NCI-H345 treated with DMSO at 0.1 percent for 48 hours (cell line): ENCODE measurements at regions not wholly inside any gene's neighbourhood (a gene's known extent, or its start where the extent isn't known, plus 50 kb on each side); places are given as distances from the start of the nearest gene placed in this dataset.

Experiments used
- DNase-seq: peaks from one replicate; lab custom pipeline; 2025; ENCODE audit not compliant: unreplicated experiment; lab: John Stamatoyannopoulos, UW

DNA sequence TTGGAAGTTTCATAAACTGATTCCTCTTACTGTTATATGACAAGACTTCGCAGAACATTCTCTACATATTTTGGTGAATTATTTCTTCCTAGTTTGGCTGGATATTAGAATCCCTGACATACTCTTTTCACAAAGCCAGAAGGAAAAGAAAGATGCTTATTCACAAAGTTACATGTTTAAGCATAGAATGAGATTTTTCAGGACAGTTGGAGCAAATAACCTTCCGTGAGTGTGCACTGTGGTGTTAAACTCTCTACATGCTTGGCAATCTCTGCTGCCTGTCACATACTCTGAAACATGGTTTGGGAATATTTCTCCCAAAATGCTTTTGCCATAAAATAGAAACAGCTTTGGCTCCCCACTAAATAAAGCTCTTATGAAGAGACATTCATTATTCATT, 230.0 kb upstream of the MTNR1B start:
- no peak for DNase-seq

DNA sequence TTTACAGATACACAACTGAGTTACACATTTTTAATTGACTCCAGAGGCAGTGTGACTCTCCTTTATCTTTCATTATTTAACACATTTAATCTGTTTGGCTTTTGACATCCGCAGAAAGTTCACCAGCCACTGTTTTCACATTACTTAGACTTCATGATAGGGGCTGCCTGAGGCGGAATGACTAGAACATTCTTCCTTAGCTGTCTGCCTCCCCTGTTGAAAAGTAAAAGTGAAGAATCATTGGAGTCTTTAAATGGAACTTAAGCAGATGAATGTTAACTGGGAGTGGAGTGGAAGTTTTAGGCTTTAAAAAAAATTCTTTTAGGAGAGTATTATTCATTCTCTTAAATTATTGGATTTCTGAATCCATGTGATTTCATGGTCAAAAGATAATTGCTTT, 229.2 kb upstream of the MTNR1B start:
- DNase-seq, result no peak

DNA sequence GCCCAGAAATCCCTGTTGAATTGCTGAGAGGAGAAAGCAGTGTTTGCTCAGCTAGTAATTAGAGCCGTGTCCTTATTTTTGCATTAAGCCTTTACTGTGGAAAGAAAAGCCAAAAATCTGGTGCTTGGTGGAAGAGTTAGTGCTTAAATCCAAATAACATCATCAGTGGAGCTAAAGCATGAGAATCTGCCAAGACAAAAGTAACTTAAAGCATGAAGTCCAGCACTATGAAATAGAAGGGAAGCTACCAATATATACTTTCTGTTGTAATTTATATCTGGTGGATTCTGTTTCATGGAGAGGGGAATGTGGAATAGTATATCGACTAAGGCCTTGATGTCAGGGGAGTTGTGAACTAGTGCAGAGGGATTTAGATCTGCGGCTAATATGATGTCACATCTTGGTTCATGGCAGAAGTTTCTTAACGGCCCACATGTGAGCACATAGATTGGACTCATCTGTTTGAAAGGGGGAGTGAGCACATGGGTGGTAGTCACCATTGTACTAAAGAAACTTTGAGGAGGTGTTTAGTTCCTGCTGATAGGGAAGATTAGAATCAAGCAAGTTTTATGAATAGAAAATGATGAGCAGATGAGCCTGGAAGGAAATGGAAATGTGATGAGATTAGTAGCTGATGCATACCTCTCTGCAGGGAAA, 224.4 kb upstream of the MTNR1B start:
- DNase-seq, result no peak

DNA sequence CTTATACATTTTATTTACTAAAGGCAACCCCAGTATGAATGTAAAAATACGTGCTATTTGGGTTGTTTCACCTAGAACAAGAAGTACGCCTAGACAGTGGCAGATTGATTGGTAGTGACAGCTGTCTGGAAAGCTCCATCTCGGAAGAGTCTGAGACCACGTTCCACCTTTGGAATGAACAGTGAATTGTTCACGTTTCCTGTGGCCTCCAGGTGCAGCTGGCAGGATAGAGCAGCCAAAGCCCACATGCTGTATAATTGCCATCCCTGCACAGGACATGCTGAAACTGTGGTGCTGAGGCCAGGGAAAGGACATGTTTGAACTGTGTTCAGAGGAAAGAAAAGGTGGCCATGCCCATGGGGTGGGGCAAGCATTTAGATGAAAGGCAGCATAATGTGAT, 218.7 kb upstream of the MTNR1B start:
- no peak for DNase-seq

DNA sequence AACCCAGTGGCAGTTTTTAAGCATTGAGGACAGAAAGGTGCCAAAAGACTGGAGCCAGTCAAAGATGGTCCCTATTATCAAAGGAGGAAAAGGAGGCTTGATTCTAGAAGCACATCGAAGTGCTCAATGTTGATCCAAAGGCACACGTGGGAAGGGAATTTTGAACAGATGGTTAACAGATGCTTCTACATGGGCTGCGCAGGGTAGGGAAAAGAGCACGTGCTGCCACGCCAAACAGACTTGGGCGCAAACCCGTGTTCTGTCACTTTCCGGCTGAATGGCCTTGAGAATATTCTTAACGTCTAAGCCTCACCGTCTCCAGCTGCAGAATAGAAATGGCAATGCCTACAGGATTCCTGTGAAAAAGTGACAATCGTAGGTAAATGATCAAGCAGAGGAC, 217.9 kb upstream of the MTNR1B start:
- DNase-seq, result no peak

DNA sequence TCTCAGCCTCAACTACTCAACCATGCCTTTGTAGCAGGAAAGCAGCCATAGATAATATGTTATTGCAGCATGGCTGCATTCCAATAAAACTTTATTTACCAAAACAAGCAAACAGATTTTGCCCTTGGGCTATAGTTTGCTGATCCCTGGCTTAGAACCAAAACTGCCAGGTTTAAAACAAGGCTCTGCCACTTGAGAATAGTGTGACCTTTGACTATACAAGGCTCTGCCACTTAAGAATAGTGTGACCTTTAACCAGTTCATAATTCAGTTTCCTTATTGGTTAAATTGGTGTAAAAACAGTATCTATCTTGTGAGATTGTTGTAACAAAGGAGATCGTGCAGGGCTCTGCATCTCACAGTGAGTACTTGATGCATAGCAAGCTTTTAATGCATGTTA, 217.3 kb upstream of the MTNR1B start:
- DNase-seq, result peak; percentile 74

DNA sequence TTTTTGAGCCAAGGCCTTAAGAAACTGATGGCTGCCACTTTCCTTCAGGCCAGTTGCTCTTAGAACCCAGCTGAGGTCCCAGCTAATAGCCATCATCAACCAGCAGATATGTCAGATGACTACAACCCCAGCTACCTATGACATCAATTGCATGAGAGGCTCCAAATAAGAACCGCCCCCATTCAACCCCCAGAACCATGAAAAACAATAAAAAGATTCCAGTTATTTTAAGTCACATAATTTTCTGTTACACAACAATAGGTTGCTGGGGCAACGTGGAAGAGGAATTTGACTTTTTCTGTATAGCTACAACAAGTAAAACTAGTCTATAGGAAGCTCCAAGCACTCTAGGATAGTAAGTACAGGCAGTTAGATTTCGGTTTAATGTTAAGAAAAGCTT, 216.3 kb upstream of the MTNR1B start:
- DNase-seq, result no peak

DNA sequence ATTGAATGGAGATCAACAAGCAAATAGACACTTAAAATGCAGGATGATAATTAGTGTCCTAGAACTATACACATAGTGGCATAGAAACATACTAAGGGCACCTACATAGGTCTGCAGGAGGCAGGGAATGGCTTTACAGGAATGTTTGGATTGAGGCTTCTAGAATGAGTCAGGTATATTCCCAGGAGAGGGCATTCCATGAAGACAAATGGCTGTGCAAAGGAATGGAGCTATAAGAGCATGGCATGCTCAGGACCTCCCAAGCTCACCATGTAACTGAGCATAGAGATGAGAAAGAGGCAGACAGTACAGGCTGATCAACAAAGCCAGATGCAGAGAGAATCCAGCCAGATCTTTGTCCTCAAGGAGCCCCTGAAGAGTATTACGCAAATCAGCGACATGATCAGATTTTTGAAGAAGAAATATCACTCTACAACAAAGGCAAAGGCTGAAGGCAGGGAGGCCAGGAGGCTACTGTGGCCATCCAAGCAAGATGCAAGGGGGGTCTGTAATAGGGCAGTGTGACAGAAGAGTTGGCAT, 211.1 kb upstream of the MTNR1B start:
- DNase-seq, result no peak

DNA sequence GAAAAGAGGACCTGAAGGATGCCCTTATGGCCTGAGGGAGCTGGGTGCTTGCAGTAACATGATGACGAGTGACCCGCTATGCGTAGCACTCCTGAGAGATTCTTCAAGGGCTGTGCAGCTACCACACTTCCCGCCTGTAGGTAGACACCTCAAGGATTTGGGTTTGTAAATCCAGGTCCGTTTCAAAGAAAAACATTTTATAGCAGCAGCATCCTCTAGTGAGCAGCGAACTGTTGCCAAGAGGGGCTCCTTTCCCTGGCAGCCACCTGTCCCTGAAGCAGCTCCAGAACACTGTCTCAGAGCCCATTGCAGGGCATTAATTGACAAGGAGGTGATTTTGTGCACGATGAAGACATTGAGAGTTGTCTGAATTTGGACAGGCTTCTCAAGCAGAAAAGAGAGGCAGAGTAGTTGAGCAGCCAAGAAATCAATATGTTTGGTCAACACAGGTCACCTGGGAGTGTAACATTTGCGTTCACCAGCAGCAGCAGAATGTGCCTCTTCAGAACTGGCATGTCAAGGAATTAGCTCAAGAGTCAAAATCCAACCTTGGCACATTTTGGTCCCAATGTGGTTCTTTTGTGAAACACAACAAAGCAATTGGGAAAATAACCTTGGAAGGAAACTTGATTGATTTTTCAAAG, 209.8 kb upstream of the MTNR1B start:
- DNase-seq, result no peak

DNA sequence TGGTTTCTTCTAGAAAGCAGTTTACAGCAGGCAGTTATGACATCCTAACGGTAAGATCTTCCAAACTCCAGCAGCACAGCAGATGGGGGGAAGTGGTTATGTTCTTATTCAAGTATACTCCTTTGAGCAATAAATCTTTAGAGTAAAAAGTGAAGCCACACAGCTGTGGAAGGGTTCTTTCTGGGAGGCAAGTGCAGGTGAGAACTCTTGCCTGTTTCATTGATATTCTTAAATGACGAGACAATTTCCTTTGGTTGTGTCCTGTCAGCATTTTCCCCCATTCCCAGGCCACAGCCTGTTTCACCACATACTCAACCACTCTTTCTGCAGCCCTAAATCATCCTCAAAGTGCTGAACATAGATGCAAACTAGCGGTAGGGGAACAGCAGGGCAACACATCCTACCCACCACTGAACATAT, 207.3 kb upstream of the MTNR1B start:
- DNase-seq, result no peak

DNA sequence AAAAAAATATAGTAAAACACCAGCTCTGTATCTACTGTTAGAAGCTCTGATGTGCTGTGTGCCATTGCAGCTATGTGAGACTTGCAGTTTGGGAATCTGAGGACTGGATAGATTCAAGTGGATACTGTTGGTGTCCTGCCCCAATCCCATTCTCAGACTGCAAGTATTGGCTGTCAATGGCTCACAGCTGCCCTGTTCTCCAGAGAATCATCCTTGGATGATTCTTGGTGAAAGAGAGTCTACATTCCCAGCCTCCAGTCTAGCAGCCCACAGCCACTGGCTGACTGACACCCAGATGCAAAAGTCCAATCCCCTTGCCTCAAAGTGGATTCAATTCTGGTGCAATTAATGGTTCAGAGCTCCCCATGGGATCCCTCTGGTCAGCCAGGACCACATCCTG, 206.1 kb upstream of the MTNR1B start:
- no peak for DNase-seq

DNA sequence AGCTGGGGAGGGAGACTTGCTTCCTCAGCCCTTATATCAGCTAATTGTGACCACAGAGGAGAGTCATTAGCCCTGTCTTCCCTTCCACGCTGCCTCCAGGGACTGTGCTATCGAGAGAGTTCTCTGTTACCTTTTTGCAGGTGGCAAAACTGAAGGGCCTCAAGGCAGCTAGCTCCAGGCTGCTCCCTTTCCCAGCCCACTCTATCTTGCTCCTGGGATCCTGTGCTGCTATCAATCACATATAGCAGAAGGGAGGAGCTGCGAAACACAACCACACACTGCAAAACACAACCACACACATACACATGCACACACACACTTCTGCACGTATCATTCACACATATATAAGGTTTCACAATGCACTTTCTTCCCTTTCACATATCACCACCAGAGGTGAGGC, 205.3 kb upstream of the MTNR1B start:
- no peak for DNase-seq

DNA sequence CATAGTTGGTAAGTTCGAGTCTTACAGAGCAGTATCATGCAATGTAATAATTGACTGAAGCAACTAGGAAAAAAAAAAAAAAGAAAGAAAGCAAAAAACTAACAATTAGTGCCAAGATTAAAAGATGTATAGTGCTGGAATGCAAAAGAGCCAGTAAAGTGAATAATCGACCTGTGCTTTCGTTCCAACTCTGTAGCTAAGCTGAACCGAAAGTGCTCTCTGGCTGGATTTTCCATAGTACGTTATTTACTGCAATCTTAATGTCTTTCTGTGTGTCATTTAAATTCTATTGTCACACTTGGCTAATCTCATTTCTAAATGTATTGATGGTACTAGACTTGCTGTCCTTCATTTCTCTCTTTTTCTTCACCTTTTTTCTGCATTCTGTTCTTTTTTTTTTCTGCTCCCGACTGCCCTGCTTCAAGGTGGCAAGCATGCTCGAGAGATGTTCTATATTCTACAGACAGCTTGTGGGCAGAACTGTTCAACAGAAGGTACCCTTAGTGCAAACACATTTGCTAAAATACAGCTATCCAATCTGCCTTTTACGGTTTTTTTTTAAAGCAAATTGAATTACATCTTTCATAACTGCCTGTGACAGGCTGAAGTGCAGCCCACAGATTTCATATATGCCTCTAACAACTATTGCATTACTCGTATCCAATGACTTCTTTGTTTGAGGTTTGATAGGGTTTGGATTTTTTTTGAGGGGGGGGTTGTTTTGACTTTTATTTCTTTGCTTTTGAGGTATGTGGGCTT, 204.2 kb upstream of the MTNR1B start:
- DNase-seq, result no peak

DNA sequence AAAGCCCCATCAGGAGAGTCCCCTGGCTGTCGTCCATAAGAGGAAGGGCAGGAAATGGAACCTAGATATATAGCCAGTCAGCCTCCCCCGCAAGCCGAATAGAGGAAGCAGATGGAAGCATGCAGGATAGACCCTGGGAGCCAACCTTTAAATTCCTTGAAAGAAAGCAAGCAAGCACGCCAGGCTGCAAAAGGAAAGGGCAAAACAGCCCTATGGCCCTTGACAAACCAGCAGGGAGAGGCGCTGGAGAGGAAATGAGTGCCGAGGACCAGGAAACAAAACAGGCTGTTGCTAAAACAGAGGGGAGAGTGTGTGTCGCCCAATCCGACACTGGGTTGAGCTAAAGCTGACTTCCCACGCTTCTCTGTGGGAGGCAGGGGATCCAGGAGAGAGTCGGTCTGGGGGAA, 203.5 kb upstream of the MTNR1B start:
- DNase-seq, result no peak

DNA sequence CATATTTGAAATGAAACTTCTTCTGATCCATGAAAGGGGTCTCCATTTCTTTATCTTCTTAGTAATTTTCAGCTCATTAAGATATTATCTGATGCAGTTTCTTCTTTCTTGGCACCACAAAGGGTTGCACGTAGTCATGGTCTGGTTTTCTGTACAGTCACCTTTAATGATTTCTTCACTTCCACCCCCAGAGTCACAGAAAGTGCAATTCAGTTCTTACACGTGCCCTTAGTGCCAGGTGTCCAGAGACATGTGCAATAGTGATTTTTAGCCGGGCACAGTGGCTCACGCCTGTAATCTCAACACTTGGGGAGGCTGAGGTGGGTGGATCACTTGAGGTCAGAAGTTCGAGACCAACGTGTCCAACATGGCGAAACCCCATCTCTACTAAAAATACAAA, 202.8 kb upstream of the MTNR1B start:
- no peak for DNase-seq

DNA sequence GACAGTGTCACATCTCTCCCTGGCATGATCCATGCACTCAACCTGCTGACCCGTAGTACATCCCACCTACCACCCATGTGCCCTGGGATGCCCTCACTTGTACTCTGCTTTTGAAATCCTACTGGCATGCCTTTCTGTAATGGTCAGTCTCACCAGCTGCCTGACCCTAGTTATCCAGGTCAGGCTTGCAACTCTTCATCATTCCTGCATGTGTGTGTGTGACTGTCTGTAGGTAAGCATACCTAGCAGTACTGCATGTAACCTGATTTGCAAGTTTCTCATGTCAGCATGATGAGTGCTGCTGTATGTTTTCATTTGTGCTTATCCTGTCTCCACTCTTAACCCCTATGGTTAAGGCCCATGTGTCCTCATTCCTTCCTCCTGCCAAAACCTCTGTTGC, 202.0 kb upstream of the MTNR1B start:
- DNase-seq, result no peak

DNA sequence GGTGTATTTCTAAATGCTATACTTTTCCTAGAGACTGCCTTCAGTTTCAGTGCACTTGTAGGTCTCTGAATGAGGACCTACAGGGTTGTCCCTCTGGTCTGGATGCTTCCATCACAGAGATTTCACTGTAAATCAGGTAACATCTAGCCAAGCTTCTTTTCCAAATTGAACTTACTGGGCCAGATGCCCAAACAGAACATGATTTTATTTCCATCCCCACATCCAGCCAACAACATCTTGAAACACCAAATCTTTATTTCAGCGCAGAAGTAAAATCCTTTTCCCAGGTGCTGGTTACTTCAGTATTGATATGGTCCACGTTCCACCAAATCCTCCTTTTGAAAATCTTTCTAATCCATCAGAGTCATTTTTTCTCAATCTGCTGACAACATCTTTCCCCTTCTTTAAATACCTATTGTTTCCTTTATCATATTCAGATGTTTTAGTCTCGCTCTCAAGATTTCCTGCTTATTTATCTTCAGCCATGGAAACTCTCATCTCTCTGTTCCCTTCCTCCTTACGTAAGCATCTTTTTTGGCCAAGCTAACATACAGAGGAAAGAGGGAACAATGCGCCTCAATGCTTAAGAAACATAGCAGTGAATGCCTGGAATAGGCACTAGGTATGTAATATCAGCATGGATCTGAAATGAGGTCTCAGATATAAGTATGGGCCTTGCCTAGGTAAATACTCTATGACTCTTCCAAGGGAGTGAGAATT, 201.2 kb upstream of the MTNR1B start:
- no peak for DNase-seq

DNA sequence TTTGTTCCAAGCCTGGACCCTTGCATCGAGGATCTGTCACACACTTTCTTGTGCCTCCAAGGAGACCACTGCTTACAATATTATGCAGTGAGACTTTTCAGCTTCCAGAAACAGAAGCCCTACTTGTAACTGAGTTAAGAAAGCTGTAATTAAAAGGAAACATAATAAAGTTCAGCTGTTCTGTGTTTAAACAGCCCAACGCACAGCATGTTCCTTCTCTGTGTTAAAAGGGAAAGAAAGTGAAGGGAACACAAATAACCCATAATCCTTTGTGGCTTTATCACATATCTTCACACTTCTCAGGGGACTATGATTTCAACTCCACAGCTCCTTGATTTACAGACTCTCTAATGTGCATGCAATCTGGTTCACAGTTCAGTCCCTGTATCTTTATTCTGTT, 200.3 kb upstream of the MTNR1B start:
- DNase-seq, result no peak

DNA sequence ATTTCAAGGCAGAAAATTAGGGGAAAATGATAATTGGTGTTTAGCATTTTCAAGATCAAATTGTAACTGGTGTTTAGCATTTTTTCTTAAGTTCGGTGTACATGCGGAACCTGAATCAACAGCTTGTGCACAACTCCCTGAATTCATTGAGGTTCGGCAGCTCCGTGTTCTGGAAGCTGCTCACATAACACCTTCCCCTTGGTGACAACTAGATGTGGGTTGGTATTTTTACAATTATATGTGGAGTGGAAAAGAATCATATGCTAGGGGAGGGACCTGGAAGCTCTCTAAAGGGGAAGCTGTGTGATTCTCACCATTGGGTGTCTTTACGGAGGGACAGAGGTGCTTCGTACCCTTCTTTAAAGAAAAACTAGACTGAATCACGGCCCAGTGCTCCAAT, 199.0 kb upstream of the MTNR1B start:
- no peak for DNase-seq

DNA sequence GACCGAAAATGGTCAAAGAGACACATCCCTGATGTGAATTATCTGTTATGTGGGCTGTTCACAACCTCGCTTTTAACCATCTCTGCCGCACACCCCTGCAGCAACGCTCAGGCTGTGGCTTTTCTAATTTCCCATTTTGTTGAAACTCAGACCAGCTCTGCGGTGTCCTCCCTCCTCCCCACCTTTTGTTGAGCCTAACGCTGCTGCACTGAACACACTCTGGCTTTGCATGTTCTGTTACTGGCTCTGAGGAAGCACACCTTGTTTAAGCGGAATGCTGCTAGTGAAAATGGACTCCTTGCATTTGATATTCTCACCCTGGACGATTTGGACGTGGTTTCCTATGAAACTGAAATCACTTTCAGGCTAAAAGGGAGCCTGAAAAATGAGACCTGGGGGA, 198.5 kb upstream of the MTNR1B start:
- no peak for DNase-seq

DNA sequence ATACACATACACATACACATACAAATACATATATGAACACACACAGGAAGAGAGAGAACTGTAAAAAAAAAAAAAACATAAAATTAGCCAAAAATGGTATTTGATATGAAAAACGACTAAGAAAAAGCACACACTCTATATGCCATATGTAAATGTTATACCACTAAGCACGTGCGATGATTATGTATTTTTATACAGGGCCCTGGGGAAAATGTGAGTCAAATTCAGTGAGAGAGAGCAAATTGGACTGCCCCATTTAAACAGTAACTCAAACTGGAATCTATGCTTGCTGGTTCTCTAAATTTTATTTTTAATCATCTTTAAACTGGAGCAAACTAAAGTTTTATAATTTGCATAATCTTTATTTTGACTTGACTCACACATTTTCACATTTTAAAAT, 197.8 kb upstream of the MTNR1B start:
- no peak for DNase-seq
